GM23248 (cell line): ENCODE measurements at regions not wholly inside any gene's neighbourhood (a gene's known extent, or its start where the extent isn't known, plus 50 kb on each side); places are given as distances from the start of the nearest gene placed in this dataset.
"Not testable (repeated sequence)": the region's sequence is repeated elsewhere in the genome, so short reads cannot be mapped to it uniquely, and the experiment has no call there.

Experiments used
- EZH2 ChIP-seq: fragments of 200-600 bp; sonication (generic); IDR thresholded peaks from 2 replicates; pipeline ENCODE4 v1.6.1; 2018; ENCODE audit warnings: antibody characterized with exemption, mild to moderate bottlenecking; ENCODE audit not compliant: insufficient read depth, poor library complexity, severe bottlenecking
- EZH2phosphoT487 ChIP-seq: fragments of 200-600 bp; sonication (generic); IDR thresholded peaks from 2 replicates; pipeline ENCODE4 v1.6.1; 2018; ENCODE audit warnings: antibody characterized with exemption, moderate library complexity, mild to moderate bottlenecking, low read depth; ENCODE audit not compliant: insufficient read depth

GRCh38 chr2:222765883-222766282 is 94.4 kb downstream of the MOGAT1 start:
- TF ChIP-seq EZH2phosphoT487, EZH2: not testable (repeated sequence)
